ENCODE measurements at regions not wholly inside any gene's neighbourhood (a gene's known extent, or its start where the extent isn't known, plus 50 kb on each side); places are given as distances from the start of the nearest gene placed in this dataset.

DNA sequence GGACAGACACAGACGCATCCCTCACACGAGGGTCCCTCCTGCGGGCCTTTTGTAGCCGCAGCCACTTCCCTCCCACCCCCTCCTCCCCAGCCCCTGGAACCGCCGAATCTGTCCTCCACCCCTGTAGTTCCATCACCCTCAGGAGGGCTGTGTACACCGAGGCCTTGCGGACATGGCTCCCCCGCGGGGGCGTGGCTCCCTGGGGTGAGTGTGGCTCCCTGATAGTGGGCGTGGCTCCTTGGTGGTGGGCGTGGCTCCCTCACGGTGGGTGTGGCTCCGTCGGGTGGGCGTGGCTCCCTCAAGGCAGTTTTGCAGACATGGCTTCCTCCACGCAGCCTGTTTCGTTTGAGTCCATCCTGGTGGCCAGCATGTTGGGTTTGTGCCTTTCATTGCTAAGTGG, 420.7 kb upstream of the SALL3 start:
- no peak for FAIRE-seq
- ChIA-PET CTCF (ENCODE audit: low intra/inter-chr PET ratio, low total read pairs) (no interaction called here), POLR2A (no interaction called here)
- Histone ChIP-seq H3K9me3 (ENCODE audit: low read length) (peaks cover 5% of the 10 kb centered on the region; the same call in 1 of the 2 replicates), H3K9ac (ENCODE audit: insufficient read depth, low read depth, low read length) (no peak overlapping the region), H3K79me2 (ENCODE audit: insufficient read depth, low read length) (no peaks in the 10 kb centered on the region), H3K4me2 (ENCODE audit: low read depth, low read length) (no peak overlapping the region), H3K4me1 (ENCODE audit: insufficient read depth, low read length) (no peaks in the 10 kb centered on the region), H3K36me3 (replicated peaks in 1 of 2; ENCODE audit: control insufficient read depth in 1 of 2, insufficient read depth in 2 of 2, low read length in 2 of 2) (no peaks in the 10 kb centered on the region), H4K20me1 (ENCODE audit: insufficient read depth, low read length) (no peaks in the 10 kb centered on the region), H3K4me3 (replicated peaks in 1 of 3; ENCODE audit: insufficient read depth in 1 of 3, low read depth in 2 of 3, low read length in 3 of 3) (no peak overlapping the region), H3K27ac (ENCODE audit: extremely low read length, insufficient read depth, low read length) (no peak overlapping the region), H3K27me3 (ENCODE audit: control insufficient read depth in 1 of 2, insufficient read depth in 2 of 2, low read length in 2 of 2) (peaks cover 0 to 9% of the 10 kb centered on the region in 2 experiments; a peak in 2 of 5 replicates), H2AFZ (ENCODE audit: low read length) (no peak overlapping the region)
- ATAC-seq: no peak
- intact Hi-C loops (cut with micrococcal nuclease; ENCODE audit: unreplicated experiment): no loop called here
- no TSS peak for BruUV-seq (replicated peaks)
- DNase-seq (ENCODE audit: low spot score): no peak
- WGBS (ENCODE audit: low lambda C conversion rate): 37% methylated on average over 6 of the region's 19 CpGs
- in situ Hi-C loops (cut with HindIII; ENCODE audit: extremely low pct_ligation_motif_present, low pct_unique_long_range_greater_than_20kb): no loop called here
- no peak for TF ChIP-seq PHF8 (CRISPR knock-in tag; IDR thresholded peaks at IDR 0.05)
- TF ChIP-seq RAD21 (CRISPR knock-in tag; IDR thresholded peaks at IDR 0.05): no peak
- no peak for TF ChIP-seq ATF7-NPFF (CRISPR knock-in tag; IDR thresholded peaks at IDR 0.05; ENCODE audit: low read depth)
- TF ChIP-seq, protein P1, sequence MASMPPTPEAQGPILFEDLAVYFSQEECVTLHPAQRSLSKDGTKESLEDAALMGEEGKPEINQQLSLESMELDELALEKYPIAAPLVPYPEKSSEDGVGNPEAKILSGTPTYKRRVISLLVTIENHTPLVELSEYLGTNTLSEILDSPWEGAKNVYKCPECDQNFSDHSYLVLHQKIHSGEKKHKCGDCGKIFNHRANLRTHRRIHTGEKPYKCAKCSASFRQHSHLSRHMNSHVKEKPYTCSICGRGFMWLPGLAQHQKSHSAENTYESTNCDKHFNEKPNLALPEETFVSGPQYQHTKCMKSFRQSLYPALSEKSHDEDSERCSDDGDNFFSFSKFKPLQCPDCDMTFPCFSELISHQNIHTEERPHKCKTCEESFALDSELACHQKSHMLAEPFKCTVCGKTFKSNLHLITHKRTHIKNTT (CRISPR knock-in tag; IDR thresholded peaks at IDR 0.05): no peak
- no peak for TF ChIP-seq TBX2 (CRISPR knock-in tag; IDR thresholded peaks at IDR 0.05; ENCODE audit: borderline replicate concordance)
- TF ChIP-seq TCF7L2 (IDR thresholded peaks at IDR 0.05; ENCODE audit: low read depth, low read length): no peak
- no peak for TF ChIP-seq ZNF605 (CRISPR knock-in tag; IDR thresholded peaks at IDR 0.05)
- TF ChIP-seq ZNF678 (CRISPR knock-in tag; IDR thresholded peaks at IDR 0.05): no peak
- TF ChIP-seq, protein P2, sequence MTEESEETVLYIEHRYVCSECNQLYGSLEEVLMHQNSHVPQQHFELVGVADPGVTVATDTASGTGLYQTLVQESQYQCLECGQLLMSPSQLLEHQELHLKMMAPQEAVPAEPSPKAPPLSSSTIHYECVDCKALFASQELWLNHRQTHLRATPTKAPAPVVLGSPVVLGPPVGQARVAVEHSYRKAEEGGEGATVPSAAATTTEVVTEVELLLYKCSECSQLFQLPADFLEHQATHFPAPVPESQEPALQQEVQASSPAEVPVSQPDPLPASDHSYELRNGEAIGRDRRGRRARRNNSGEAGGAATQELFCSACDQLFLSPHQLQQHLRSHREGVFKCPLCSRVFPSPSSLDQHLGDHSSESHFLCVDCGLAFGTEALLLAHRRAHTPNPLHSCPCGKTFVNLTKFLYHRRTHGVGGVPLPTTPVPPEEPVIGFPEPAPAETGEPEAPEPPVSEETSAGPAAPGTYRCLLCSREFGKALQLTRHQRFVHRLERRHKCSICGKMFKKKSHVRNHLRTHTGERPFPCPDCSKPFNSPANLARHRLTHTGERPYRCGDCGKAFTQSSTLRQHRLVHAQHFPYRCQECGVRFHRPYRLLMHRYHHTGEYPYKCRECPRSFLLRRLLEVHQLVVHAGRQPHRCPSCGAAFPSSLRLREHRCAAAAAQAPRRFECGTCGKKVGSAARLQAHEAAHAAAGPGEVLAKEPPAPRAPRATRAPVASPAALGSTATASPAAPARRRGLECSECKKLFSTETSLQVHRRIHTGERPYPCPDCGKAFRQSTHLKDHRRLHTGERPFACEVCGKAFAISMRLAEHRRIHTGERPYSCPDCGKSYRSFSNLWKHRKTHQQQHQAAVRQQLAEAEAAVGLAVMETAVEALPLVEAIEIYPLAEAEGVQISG (CRISPR knock-in tag; IDR thresholded peaks at IDR 0.05): no peak
- TF ChIP-seq, protein P3, sequence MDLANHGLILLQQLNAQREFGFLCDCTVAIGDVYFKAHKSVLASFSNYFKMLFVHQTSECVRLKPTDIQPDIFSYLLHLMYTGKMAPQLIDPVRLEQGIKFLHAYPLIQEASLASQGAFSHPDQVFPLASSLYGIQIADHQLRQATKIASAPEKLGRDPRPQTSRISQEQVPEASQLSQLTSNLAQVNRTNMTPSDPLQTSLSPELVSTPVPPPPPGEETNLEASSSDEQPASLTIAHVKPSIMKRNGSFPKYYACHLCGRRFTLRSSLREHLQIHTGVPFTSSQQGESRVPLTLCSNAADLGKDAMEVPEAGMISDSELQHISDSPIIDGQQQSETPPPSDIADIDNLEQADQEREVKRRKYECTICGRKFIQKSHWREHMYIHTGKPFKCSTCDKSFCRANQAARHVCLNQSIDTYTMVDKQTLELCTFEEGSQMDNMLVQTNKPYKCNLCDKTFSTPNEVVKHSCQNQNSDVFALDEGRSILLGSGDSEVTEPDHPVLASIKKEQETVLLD (CRISPR knock-in tag; IDR thresholded peaks at IDR 0.05; ENCODE audit: low read depth): no peak
- TF ChIP-seq, protein P4, sequence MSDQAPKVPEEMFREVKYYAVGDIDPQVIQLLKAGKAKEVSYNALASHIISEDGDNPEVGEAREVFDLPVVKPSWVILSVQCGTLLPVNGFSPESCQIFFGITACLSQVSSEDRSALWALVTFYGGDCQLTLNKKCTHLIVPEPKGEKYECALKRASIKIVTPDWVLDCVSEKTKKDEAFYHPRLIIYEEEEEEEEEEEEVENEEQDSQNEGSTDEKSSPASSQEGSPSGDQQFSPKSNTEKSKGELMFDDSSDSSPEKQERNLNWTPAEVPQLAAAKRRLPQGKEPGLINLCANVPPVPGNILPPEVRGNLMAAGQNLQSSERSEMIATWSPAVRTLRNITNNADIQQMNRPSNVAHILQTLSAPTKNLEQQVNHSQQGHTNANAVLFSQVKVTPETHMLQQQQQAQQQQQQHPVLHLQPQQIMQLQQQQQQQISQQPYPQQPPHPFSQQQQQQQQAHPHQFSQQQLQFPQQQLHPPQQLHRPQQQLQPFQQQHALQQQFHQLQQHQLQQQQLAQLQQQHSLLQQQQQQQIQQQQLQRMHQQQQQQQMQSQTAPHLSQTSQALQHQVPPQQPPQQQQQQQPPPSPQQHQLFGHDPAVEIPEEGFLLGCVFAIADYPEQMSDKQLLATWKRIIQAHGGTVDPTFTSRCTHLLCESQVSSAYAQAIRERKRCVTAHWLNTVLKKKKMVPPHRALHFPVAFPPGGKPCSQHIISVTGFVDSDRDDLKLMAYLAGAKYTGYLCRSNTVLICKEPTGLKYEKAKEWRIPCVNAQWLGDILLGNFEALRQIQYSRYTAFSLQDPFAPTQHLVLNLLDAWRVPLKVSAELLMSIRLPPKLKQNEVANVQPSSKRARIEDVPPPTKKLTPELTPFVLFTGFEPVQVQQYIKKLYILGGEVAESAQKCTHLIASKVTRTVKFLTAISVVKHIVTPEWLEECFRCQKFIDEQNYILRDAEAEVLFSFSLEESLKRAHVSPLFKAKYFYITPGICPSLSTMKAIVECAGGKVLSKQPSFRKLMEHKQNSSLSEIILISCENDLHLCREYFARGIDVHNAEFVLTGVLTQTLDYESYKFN (CRISPR knock-in tag; conservative IDR thresholded peaks at IDR 0.05): no peak
- TF ChIP-seq NR1H2 (CRISPR knock-in tag; IDR thresholded peaks at IDR 0.05; ENCODE audit: borderline replicate concordance, low read depth): no peak

All from HepG2 (cell line).